ENCODE measurements at regions not wholly inside any gene's neighbourhood (a gene's known extent, or its start where the extent isn't known, plus 50 kb on each side); places are given as distances from the start of the nearest gene placed in this dataset.

DNA sequence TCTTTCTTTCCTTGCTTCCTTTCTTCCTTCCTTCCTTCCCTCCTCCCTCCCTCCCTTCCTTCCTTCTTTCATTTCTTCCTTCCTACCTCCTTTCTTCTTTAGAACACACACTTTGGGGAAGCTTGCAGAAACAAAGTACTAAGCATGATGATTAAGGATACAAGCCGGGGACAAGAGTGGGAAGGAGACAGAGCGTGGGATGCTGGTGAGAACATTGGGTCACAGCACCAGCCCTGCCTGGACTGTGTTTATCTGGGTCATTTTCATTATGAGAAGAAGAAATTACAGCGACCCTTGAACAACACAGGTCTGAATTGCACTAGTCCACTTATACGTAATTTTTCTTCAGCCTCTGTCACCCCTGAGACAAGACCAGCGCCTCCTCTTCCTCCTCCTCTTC lies 169.3 kb upstream of the TBL1X start:
- TF ChIP-seq EZH2 (IDR thresholded peaks at IDR 0.05; ENCODE audit: borderline replicate concordance, insufficient read depth, low read depth, low read length, poor library complexity, severe bottlenecking): no peak
- TF ChIP-seq, protein P1, sequence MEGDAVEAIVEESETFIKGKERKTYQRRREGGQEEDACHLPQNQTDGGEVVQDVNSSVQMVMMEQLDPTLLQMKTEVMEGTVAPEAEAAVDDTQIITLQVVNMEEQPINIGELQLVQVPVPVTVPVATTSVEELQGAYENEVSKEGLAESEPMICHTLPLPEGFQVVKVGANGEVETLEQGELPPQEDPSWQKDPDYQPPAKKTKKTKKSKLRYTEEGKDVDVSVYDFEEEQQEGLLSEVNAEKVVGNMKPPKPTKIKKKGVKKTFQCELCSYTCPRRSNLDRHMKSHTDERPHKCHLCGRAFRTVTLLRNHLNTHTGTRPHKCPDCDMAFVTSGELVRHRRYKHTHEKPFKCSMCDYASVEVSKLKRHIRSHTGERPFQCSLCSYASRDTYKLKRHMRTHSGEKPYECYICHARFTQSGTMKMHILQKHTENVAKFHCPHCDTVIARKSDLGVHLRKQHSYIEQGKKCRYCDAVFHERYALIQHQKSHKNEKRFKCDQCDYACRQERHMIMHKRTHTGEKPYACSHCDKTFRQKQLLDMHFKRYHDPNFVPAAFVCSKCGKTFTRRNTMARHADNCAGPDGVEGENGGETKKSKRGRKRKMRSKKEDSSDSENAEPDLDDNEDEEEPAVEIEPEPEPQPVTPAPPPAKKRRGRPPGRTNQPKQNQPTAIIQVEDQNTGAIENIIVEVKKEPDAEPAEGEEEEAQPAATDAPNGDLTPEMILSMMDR (IDR thresholded peaks at IDR 0.05): no peak

All from B cell (primary cell).